ENCODE measurements at regions not wholly inside any gene's neighbourhood (a gene's known extent, or its start where the extent isn't known, plus 50 kb on each side); places are given as distances from the start of the nearest gene placed in this dataset.
"Not testable (repeated sequence)": the region's sequence is repeated elsewhere in the genome, so short reads cannot be mapped to it uniquely, and the experiment has no call there.

DNA sequence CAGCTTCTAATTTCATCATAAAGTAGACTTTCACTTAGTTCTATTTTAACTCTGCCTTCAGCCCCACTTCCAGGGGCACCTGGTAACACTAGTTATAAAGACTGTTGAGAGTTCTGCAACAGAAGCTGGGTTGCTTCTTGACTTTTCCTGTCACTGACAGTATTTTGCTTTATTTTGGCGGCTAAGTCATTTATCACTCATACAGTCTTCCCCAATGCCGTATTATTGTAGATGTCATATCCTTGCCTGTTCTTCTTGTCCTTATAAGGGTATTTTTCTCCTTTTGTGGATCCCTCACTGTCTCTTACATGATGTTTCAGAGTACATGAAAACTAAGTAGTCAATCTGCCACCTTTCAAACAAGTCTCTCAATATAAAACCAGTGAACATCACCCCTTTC lies 369.0 kb upstream of the PPP2R3A start:
- Histone ChIP-seq H3K27me3 (no peaks in the 10 kb centered on the region), H3K4me1 (no peaks in the 10 kb centered on the region), H3K36me3 (no peaks in the 10 kb centered on the region), H3K27ac (no peak overlapping the region), H3K9me3 (peaks cover 0 to 11% of the 10 kb centered on the region in 2 donors), H3K4me3 (no peak overlapping the region)
- ATAC-seq (no peak), DNase-seq (no peak)
- intact Hi-C loops (cut with DNase I): no loop called here
- TF ChIP-seq, protein P1, sequence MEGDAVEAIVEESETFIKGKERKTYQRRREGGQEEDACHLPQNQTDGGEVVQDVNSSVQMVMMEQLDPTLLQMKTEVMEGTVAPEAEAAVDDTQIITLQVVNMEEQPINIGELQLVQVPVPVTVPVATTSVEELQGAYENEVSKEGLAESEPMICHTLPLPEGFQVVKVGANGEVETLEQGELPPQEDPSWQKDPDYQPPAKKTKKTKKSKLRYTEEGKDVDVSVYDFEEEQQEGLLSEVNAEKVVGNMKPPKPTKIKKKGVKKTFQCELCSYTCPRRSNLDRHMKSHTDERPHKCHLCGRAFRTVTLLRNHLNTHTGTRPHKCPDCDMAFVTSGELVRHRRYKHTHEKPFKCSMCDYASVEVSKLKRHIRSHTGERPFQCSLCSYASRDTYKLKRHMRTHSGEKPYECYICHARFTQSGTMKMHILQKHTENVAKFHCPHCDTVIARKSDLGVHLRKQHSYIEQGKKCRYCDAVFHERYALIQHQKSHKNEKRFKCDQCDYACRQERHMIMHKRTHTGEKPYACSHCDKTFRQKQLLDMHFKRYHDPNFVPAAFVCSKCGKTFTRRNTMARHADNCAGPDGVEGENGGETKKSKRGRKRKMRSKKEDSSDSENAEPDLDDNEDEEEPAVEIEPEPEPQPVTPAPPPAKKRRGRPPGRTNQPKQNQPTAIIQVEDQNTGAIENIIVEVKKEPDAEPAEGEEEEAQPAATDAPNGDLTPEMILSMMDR (IDR thresholded peaks at IDR 0.05): no peak

DNA sequence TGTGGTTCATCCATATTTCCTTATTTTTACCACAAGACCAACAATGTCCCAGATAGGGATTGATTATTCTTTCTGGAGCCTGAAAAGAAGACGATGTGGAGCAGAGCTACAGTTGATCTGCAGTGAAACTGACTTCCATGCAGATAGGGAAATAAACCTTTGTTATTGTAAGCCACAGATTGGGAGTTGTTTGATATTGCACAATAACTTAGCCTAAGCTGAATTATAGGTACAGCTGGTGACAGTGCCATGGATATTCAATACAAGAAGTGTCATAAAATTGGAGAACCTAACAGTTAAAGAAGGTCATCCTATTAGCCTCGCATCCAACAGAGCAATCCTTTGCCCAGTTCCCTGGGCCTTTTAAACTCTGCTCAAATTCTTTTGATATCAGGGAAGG lies 367.7 kb upstream of the PPP2R3A start:
- no peaks in the 10 kb centered on the region for H3K4me1 ChIP-seq
- TF ChIP-seq, protein P1 (IDR thresholded peaks at IDR 0.05): no peak
- DNase-seq: no peak
- ATAC-seq: no peak
- no peaks in the 10 kb centered on the region for H3K36me3 ChIP-seq
- H3K27ac ChIP-seq: no peak overlapping the region
- peaks cover 0 to 3% of the 10 kb centered on the region in 2 donors for H3K9me3 ChIP-seq
- H3K4me3 ChIP-seq: no peak overlapping the region
- no peaks in the 10 kb centered on the region for H3K27me3 ChIP-seq
- intact Hi-C loops (cut with DNase I): no loop called here

DNA sequence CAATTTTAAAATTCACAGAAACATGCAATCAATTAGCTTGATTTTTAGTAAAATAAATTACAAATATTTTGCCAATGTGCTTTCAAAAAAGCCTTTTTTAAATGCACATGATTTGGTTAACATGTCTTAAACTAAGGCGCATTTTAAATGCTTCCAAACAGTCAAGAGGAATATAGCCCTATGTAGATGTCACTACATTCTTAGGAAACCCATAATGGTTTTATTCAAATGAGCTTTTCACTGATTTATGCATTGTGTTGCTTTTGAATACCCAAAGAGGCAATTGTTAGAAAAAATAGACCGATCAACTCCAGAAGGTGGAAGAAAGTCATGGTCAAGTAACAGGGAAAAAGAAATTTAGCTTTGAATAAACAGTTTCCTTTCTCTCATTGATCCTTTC lies 366.9 kb upstream of the PPP2R3A start:
- Histone ChIP-seq H3K4me3 (no peak overlapping the region), H3K27ac (no peak overlapping the region), H3K4me1 (no peaks in the 10 kb centered on the region), H3K9me3 (no peaks in the 10 kb centered on the region), H3K36me3 (no peaks in the 10 kb centered on the region), H3K27me3 (no peaks in the 10 kb centered on the region)
- intact Hi-C loops (cut with DNase I): no loop called here
- ATAC-seq (no peak), DNase-seq (no peak)
- TF ChIP-seq, protein P1 (IDR thresholded peaks at IDR 0.05): no peak

DNA sequence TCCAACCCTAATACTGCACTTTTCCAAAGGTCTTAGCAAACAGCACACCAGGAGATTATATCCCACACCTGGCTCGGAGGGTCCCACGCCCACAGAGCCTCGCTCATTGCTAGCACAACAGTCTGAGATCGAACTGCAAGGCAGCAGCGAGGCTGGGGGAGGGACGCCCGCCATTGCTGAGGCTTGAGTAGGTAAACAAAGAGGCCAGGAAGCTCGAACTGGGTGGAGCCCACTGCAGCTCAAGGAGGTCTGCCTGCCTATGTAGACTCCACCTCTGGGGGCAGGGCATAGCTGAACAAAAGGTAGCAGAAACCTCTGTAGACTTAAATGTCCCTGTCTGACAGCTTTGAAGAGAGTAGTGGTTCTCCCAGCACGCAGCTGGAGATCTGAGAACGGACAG lies 361.0 kb upstream of the PPP2R3A start:
- not testable (repeated sequence) for H3K4me3 ChIP-seq

DNA sequence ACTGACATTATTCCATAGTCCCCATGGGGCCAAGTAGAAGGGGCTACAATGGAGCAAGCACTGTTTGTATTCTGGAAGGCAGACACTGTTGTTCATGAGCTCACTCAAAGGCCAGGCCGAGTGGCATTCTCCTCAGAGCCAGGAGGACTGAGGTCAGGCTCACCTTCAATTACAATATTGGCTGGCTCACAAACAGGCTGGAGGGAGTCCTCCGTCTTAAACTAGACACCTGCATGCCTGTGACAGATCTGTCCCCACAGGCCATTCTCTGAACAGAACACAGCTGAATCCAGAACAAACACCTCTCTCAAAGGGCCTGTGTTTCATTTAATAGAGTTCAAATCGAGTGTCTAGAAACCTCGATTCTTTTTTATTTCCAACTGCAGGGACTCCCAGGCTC lies 347.4 kb upstream of the PPP2R3A start:
- Histone ChIP-seq H3K27ac (no peak overlapping the region), H3K27me3 (no peaks in the 10 kb centered on the region), H3K9me3 (no peaks in the 10 kb centered on the region), H3K36me3 (no peaks in the 10 kb centered on the region), H3K4me1 (no peaks in the 10 kb centered on the region), H3K4me3 (no peak overlapping the region)
- no peak for ATAC-seq
- intact Hi-C loops (cut with DNase I): no loop called here
- DNase-seq: no peak
- TF ChIP-seq, protein P1 (IDR thresholded peaks at IDR 0.05): no peak

More for the DNA sequence above, 361.0 kb upstream of the PPP2R3A start:
- H3K4me1 ChIP-seq; intact Hi-C loops (cut with DNase I); H3K36me3 ChIP-seq; H3K27me3 ChIP-seq; H3K27ac ChIP-seq; ATAC-seq; DNase-seq: not testable (repeated sequence)
- H3K9me3 ChIP-seq: peaks cover 0 to 11% of the 10 kb centered on the region in 2 donors

DNA sequence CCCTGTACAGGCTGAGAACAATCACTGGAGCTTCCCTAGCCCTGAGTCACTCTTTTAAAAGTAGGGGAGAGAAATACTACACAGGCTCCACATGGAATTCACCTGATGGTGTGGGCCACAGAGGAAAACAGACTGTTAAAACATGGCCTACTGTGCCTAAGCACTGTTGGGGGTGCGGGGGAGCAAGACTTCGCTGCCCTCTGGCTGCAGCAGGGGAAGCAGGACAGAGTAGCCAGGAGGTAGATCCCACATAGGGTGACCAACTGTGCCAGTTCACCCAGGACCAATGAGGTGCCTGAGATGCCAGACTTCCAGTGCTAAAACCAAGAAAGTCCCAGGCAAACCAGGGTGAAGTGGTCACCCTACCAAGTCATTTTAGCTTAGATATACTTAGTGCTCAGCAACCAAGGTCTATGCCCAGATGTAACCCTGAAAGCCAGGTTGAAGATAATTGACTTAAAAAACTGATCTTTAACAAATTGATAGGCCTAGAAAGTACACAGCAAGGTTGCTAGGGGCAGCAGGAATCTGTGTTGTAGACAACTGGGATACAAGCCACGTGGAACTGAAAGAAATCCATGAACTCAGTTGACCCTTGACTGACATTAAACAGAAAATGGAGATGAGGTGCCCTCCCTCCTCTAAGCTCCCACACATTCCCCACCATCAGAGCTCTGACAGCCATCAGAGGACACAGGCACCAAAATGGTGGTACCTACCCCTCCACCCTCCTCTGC lies 344.2 kb upstream of the PPP2R3A start:
- Histone ChIP-seq H3K36me3 (no peaks in the 10 kb centered on the region), H3K9me3 (no peaks in the 10 kb centered on the region), H3K27me3 (no peaks in the 10 kb centered on the region), H3K4me3 (no peak overlapping the region), H3K27ac (no peak overlapping the region), H3K4me1 (no peaks in the 10 kb centered on the region)
- TF ChIP-seq, protein P1 (IDR thresholded peaks at IDR 0.05): no peak
- intact Hi-C loops (cut with DNase I): no loop called here
- DNase-seq (no peak), ATAC-seq (no peak)
